Common myeloid progenitor, CD34-positive (primary cell): ENCODE measurements at regions not wholly inside any gene's neighbourhood (a gene's known extent, or its start where the extent isn't known, plus 50 kb on each side); places are given as distances from the start of the nearest gene placed in this dataset.

Source experiments
- CTCF ChIA-PET: fragments of 350-600 bp; sonication (Branson Sonifier 250); formaldehyde crosslinking; loops from one replicate; lab custom pipeline; 2021; ENCODE audit warnings: antibody characterized with exemption; lab: Charles Lee
- POLR2A ChIA-PET: fragments of 350-600 bp; sonication (Branson Sonifier 250); formaldehyde crosslinking; loops from one replicate; lab custom pipeline; 2021; ENCODE audit warnings: antibody characterized with exemption; lab: Charles Lee
- DNase-seq, 3 donors: peaks; one replicate each; pipeline versions ENCODE4 v3.0.0 to v3.0.0-alpha.2; 2013
- H3K27ac ChIP-seq, 2 experiments: 1 replicate in 1 of 2; 2 replicates in 1 of 2; pipeline ENCODE4 v1.7.0; 2013; ENCODE audit warnings: inconsistent platforms in 2 of 2, low read length in 2 of 2, mild to moderate bottlenecking in 2 of 2, low read depth in 1 of 2, moderate library complexity in 1 of 2; ENCODE audit not compliant: severe bottlenecking in 2 of 2, insufficient read depth in 1 of 2, poor library complexity in 1 of 2
- H3K27me3 ChIP-seq, 5 experiments: replicated peaks in 2 of 5; 1 replicate in 3 of 5; 2 replicates in 2 of 5; pipeline versions ENCODE4 v1.6.1 to v1.7.0; 2013; ENCODE audit warnings: low read length in 4 of 5, mild to moderate bottlenecking in 2 of 5, moderate library complexity in 2 of 5, inconsistent platforms in 1 of 5; ENCODE audit not compliant: insufficient read depth in 5 of 5, control insufficient read depth in 4 of 5
- H3K36me3 ChIP-seq, 4 experiments: 1 replicate in 2 of 4; 2 replicates in 2 of 4; pipeline versions ENCODE4 v1.6.1 to v1.7.0; 2013; ENCODE audit warnings: low read length in 3 of 4, control low read depth in 1 of 4, mild to moderate bottlenecking in 1 of 4; ENCODE audit not compliant: control insufficient read depth in 4 of 4, insufficient read depth in 4 of 4
- H3K4me1 ChIP-seq, 4 experiments: 1 replicate in 3 of 4; 2 replicates in 1 of 4; pipeline versions ENCODE4 v1.6.1 to v1.7.1; 2013; ENCODE audit warnings: low read length in 3 of 4, mild to moderate bottlenecking in 3 of 4, control low read depth in 1 of 4, inconsistent platforms in 1 of 4, moderate library complexity in 1 of 4; ENCODE audit not compliant: control insufficient read depth in 4 of 4, insufficient read depth in 4 of 4; ENCODE audit errors: control extremely low read depth in 1 of 4
- H3K4me3 ChIP-seq, 7 experiments: 1 replicate in 4 of 7; 2 replicates in 3 of 7; pipeline versions ENCODE4 v1.5.1 to v1.7.0; 2013; ENCODE audit warnings: mild to moderate bottlenecking in 7 of 7, low read length in 6 of 7, moderate library complexity in 6 of 7, inconsistent platforms in 2 of 7, low read depth in 2 of 7, control low read depth in 1 of 7; ENCODE audit not compliant: insufficient read depth in 4 of 7, control insufficient read depth in 1 of 7; ENCODE audit errors: extremely low read depth in 1 of 7
- H3K9me3 ChIP-seq, 5 experiments: 1 replicate in 4 of 5; 2 replicates in 1 of 5; pipeline versions ENCODE4 v1.6.1 to v1.7.1; 2013; ENCODE audit warnings: low read length in 4 of 5, mild to moderate bottlenecking in 2 of 5, inconsistent platforms in 1 of 5, low read depth in 1 of 5, moderate library complexity in 1 of 5; ENCODE audit not compliant: control insufficient read depth in 4 of 5, insufficient read depth in 2 of 5; ENCODE audit errors: control extremely low read depth in 1 of 5
- WGBS: methylation state at CpG from one replicate; pipeline ENCODE4 v1.1.5; 2013; ENCODE audit not compliant: insufficient coverage; 5-methylcytosine and 5-hydroxymethylcytosine counted together

DNA sequence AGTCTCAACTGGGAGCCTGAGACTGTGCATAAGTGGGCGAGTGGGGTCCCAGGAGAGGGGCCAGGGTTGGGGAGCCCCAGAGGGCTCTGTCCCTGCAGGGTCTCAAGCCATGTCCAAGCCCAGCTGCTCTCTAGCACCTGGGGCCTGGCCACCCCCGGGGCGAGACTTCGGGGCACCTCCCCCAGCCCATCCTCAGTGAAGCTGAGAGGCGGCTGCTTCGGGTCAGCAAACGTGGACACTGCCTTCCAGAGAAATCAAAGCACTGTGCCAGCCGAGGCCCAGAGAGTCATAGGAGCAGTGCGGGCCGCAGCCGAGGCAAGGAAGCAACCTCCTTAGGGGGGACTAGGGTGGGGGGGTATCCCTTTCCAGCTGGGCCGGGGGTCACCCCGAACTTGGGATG is 77.5 kb downstream of the ENGASE start:
- no peak for DNase-seq
- Histone ChIP-seq H3K27ac (no peak overlapping the region), H3K27me3 (peaks cover 0 to 27% (median 3%) of the 10 kb centered on the region in 5 experiments), H3K9me3 (no peaks in the 10 kb centered on the region), H3K4me3 (no peak overlapping the region), H3K4me1 (no peaks in the 10 kb centered on the region), H3K36me3 (no peaks in the 10 kb centered on the region)
- WGBS, result 44% methylated on average over 10 of the region's 13 CpGs
- POLR2A ChIA-PET, result no interaction called here
- CTCF ChIA-PET, result no interaction called here

DNA sequence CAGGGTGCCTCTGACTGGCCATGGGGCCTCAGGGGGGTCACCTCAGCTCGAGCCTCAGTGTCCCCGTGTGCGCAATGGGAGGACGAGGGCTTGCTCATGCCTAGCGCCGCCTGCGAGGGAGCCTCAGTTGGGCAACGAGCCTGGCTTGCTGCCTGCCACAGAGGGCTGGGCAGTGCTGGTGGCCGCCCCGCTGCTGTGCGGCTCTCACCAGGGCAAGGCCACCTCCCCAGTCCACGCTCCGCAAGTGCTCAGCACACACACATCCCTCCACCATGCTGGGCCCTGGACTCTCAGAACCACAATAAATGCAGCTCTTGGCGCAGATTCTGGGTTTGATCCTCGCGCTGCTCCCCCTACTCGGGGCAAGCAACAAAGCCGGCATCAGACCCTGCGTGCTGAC is 76.2 kb downstream of the ENGASE start:
- 83% methylated on average over 19 of the region's 19 CpGs for WGBS

DNA sequence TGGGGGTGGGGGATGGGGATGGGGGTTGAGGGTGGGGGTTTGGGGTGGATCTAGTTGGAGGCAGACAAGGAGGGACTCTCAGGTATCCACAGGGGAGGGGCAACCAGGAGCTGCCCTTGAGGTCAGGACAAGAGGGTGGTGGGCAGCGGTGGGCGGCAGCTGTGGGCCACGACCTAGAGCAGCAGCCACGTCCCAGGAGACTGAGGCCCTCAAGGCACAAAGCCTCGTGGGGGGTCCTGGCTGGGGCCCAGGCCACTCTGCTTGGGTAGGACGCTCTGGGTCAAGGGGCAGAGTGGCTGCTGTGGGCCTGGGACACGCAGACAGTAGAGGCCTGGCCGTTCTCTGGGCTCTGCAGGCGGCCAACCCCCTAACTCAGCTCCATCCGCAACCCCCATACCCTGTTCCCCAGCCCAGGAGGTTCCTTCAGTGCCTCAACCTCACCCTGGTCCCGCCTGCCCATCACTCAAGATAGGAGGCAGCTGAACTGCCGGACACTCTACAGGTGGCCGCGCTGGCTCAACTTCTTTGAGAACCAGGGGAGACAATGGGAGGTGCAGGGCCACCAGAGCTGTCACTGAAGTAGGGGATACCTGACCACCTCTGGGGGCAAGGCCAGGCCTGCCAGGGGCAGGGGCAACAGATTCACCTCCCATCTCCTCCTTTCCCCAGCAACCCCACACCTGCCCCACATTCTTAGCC is 75.6 kb downstream of the ENGASE start:
- Histone ChIP-seq H3K27me3 (peaks cover 0 to 23% (median 3%) of the 10 kb centered on the region in 5 experiments), H3K36me3 (no peaks in the 10 kb centered on the region), H3K27ac (no peak overlapping the region), H3K9me3 (no peaks in the 10 kb centered on the region), H3K4me3 (no peak overlapping the region), H3K4me1 (no peaks in the 10 kb centered on the region)
- 91% methylated on average over 12 of the region's 14 CpGs for WGBS
- no peak for DNase-seq
- ChIA-PET CTCF (no interaction called here), POLR2A (no interaction called here)

More for the DNA sequence above, 76.2 kb downstream of the ENGASE start:
- Histone ChIP-seq H3K4me1 (no peaks in the 10 kb centered on the region), H3K9me3 (no peaks in the 10 kb centered on the region), H3K36me3 (no peaks in the 10 kb centered on the region), H3K4me3 (no peak overlapping the region), H3K27ac (no peak overlapping the region), H3K27me3 (peaks cover 0 to 23% (median 3%) of the 10 kb centered on the region in 5 experiments)
- POLR2A ChIA-PET, result no interaction called here
- CTCF ChIA-PET, result no interaction called here
- DNase-seq, result no peak

DNA sequence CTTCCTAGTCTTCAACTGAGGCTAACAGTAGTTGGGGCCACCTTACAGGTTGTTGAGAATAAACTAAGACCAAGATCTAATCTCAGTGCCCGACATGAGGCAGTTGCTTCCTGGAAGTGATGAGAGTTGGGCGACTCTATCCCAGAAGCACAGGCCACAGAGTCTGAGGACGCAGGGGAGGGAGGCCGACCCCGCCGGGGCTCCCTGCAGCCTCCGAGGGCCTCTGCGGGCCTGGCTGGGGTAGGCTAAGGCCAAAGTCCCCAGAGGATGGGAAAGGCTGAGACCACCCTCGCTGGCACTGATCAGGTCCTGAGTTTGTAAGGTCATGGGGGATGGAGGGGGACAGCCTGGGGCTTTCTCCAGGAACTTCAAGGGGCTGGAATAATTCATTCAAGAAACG is 74.0 kb downstream of the ENGASE start:
- Histone ChIP-seq H3K4me3 (no peak overlapping the region), H3K27ac (no peak overlapping the region), H3K27me3 (peaks cover 0 to 21% (median 3%) of the 10 kb centered on the region in 5 experiments), H3K4me1 (no peaks in the 10 kb centered on the region), H3K36me3 (no peaks in the 10 kb centered on the region), H3K9me3 (no peaks in the 10 kb centered on the region)
- no peak for DNase-seq
- CTCF ChIA-PET, result no interaction called here
- POLR2A ChIA-PET, result no interaction called here
- 86% methylated on average over 8 of the region's 10 CpGs for WGBS

DNA sequence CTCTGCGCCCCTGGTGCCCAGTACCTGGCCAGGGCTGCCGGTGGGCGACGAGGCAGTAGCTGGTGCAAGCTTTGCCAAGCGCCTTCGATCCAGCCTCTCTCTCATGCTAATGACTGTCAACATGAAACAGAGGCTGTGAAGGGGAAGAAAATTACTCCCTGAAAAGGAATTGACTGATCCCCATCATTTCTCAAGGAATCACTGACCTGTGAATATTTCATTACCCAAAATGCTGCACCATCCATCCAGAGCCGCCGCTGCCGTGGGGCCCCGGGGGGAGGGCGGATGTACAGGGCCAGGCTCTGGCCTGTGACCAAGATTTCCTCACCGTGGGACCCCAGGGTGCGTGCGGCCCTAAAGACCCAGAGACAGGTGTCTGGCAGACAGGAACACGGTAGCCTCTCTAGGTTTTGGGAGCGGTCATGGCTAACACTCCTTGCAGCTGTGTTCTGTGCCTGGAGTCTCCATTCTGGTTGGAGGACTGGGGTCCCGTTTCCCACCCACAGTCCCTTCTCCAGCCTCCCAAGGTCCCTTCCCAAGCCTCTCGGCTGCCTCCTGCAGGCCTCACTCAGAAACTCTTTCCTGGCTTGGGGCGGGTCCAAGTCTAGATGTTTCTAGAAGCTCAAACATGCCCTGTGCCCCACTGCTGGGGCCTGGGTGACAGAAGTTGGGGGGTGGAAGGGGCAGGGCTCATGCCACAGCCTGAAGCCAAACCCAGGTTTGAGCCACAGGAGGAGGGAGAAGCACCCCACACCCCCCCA is 73.3 kb downstream of the ENGASE start:
- Histone ChIP-seq H3K4me1 (no peaks in the 10 kb centered on the region), H3K36me3 (no peaks in the 10 kb centered on the region), H3K9me3 (no peaks in the 10 kb centered on the region), H3K27ac (no peak overlapping the region), H3K4me3 (no peak overlapping the region), H3K27me3 (peaks cover 0 to 19% (median 0%) of the 10 kb centered on the region in 5 experiments)
- CTCF ChIA-PET, result no interaction called here
- no peak for DNase-seq
- POLR2A ChIA-PET, result no interaction called here
- 92% methylated on average over 18 of the region's 19 CpGs for WGBS

DNA sequence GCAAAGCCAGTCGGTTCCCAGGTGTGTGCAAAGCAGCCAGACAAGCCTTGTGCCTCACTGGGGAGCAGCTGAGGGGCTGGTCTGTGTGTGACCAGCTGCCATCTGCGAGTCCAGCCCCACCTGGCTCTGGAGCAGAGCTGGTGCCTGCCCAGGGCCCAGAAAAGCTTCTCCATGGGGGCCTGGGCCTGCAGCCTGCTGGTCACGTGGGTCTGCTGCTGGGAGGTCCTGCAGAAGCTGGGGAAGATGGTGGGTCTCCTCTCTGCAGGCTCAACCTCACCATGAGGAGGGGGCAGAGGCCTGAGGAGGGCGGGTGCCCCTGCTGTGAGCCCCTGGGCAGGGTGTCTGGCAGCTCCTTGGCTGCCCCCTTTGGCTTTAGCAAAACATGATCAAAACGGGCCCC is 71.9 kb downstream of the ENGASE start:
- Histone ChIP-seq H3K9me3 (no peaks in the 10 kb centered on the region), H3K4me1 (no peaks in the 10 kb centered on the region), H3K36me3 (no peaks in the 10 kb centered on the region), H3K27me3 (peaks cover 0 to 24% (median 0%) of the 10 kb centered on the region in 5 experiments), H3K27ac (no peak overlapping the region), H3K4me3 (no peak overlapping the region)
- DNase-seq, result no peak
- POLR2A ChIA-PET, result no interaction called here
- 78% methylated on average over 4 of the region's 5 CpGs for WGBS
- CTCF ChIA-PET, result no interaction called here

DNA sequence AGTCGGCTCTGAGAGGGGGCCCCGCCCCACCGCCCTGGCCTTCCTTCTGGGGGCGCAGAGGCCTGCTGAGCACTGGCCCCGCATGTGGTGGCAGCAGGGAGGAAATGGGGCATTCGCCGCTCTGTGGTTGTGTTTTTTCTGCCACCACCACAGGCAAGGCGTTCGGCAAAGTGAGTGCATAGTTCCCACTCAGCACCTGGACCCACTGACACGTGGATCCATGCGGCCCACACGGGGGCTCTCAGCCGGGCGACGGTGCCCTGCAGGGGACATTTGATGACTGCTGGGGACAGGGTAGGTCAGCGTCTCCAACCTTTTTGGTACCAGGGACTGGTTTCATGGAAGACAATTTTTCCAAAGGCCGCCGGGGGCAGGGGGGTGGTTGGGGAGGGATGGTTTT is 70.9 kb downstream of the ENGASE start:
- WGBS, result 93% methylated on average over 18 of the region's 18 CpGs
- CTCF ChIA-PET, result no interaction called here
- peaks cover 0 to 28% (median 0%) of the 10 kb centered on the region in 5 experiments for H3K27me3 ChIP-seq

More for the DNA sequence above, 70.9 kb downstream of the ENGASE start:
- H3K27ac ChIP-seq, result no peak overlapping the region
- no peak for DNase-seq
- no peaks in the 10 kb centered on the region for H3K4me1 ChIP-seq
- no peaks in the 10 kb centered on the region for H3K36me3 ChIP-seq
- POLR2A ChIA-PET, result no interaction called here
- no peak overlapping the region for H3K4me3 ChIP-seq
- no peaks in the 10 kb centered on the region for H3K9me3 ChIP-seq
